ENCODE measurements at regions not wholly inside any gene's neighbourhood (a gene's known extent, or its start where the extent isn't known, plus 50 kb on each side); places are given as distances from the start of the nearest gene placed in this dataset.

DNA sequence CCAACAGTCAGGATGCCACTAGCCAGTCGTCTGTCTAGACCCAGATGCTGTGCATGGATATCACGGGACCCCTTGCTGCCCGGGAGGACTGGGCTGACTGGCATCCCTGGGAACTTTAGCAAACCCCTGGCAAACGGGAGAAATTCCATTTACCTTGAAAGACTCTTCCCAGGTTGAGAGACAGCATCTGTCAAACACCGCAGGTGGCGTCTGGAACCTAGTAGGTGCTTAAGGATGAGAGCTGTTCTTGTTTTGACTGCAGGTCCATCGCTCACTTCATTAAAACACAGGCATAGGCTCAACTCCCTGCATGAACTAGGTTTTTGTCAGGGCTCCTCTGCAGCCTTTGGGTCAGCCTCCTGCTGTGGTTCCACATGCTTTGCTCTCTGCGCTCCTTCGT, 546.3 kb downstream of the BCL11B start:
- no peak for DNase-seq (ENCODE audit: insufficient read length, low spot score)
- FAIRE-seq = no peak
- TF ChIP-seq POLR2AphosphoS5 (IDR thresholded peaks at IDR 0.05; ENCODE audit: low read depth, low read length) (no peak), TAF1 (IDR thresholded peaks at IDR 0.05; ENCODE audit: low read depth, low read length) (no peak), POU2F2 (IDR thresholded peaks at IDR 0.05; ENCODE audit: low read depth, low read length) (no peak), POLR2A (IDR thresholded peaks at IDR 0.05; ENCODE audit: low read depth, low read length) (no peak), PAX5 (IDR thresholded peaks at IDR 0.05; ENCODE audit: insufficient read depth, low read length, severe bottlenecking) (no peak), SPI1 (IDR thresholded peaks at IDR 0.05; ENCODE audit: low read depth, low read length) (no peak)

DNA sequence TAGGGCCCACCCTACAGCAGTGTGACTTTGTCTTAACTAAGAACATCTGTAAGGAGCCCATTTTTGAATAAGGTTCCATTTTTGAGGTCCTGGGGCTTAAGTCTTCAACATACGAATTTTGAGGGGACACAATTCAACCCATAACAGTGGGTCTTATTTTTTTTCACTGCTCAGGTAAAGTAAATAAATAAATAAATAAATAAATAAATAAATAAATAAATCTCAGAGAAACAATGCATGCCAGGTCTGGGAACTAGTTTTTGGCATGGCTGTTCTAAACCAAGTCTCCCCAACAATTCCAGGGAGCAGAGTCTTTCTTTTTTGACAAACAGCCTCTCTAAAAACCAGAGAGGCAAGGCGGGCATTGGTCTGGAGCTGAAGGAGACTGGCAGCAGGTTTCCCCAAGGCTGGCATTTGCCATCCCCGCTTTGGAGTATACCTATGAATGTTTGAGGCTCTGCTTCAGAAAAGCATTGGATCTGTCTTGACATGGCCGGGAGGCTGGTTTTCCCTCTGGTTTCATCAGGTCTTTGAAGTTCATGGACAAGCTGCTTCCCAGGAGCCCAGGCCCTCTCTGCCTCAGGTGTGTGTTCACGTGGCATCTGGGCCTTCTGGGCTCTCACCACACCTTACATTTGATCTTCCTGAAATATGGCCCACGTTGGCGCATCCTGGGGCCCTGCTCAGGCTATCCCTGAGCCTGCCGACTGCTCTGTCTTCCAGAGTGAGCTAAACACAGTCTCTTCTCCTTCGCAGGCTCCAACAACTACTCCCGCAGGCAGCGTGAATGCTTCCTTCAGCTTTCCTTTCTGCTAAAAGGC, 545.2 kb downstream of the BCL11B start:
- FAIRE-seq (no peak), DNase-seq (ENCODE audit: insufficient read length, low spot score) (no peak)
- no peak for TF ChIP-seq POU2F2 (IDR thresholded peaks at IDR 0.05; ENCODE audit: low read depth, low read length)
- TF ChIP-seq POLR2AphosphoS5 (IDR thresholded peaks at IDR 0.05; ENCODE audit: low read depth, low read length) = no peak
- no peak for TF ChIP-seq PAX5 (IDR thresholded peaks at IDR 0.05; ENCODE audit: insufficient read depth, low read length, severe bottlenecking)
- no peak for TF ChIP-seq SPI1 (IDR thresholded peaks at IDR 0.05; ENCODE audit: low read depth, low read length)
- no peak for TF ChIP-seq TAF1 (IDR thresholded peaks at IDR 0.05; ENCODE audit: low read depth, low read length)
- TF ChIP-seq POLR2A (IDR thresholded peaks at IDR 0.05; ENCODE audit: low read depth, low read length) = no peak

DNA sequence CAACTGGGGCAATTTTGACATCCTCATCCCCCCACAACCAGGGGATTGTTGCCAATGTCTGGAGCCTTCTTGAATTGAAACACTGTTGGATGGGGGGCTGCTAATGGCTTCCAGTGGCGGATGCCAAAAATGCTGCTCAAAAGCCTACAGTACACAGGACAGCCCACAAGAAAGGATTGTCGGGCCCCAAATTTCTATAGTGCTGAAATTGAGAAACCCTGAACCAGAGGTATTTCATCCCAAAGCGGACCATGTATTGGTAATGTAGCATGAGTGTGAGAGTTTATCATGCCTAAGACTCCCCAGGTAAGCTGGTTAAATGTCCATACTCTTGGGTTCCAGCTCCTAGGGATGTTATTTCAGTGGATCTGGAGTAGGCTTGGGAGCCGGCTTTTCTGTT, 544.0 kb downstream of the BCL11B start:
- TF ChIP-seq TAF1 (IDR thresholded peaks at IDR 0.05; ENCODE audit: low read depth, low read length) = no peak
- TF ChIP-seq POLR2A (IDR thresholded peaks at IDR 0.05; ENCODE audit: low read depth, low read length) = no peak
- TF ChIP-seq SPI1 (IDR thresholded peaks at IDR 0.05; ENCODE audit: low read depth, low read length) = no peak
- TF ChIP-seq POU2F2 (IDR thresholded peaks at IDR 0.05; ENCODE audit: low read depth, low read length) = no peak
- no peak for TF ChIP-seq PAX5 (IDR thresholded peaks at IDR 0.05; ENCODE audit: insufficient read depth, low read length, severe bottlenecking)
- no peak for TF ChIP-seq POLR2AphosphoS5 (IDR thresholded peaks at IDR 0.05; ENCODE audit: low read depth, low read length)
- DNase-seq (ENCODE audit: insufficient read length, low spot score) (no peak), FAIRE-seq (no peak)

DNA sequence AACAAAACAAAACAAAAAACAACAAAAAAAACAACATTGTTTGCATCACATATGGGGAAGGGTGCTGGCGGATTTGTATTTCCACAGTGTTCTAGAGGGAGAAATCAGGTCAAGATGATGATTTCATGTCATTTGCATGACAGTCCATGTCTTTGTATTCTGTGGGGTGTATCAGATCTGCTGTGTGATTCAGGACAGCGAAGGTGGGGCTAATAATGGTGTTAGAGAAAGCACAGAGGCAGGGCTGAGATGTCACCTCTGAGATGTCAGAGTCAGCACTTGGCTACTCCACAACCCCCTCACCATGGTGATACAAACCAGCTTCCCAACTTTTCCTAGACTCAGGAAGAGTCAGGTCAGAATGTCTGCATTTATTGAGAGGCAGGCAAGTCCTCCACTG, 543.2 kb downstream of the BCL11B start:
- FAIRE-seq (no peak), DNase-seq (ENCODE audit: insufficient read length, low spot score) (no peak)
- TF ChIP-seq POLR2A (IDR thresholded peaks at IDR 0.05; ENCODE audit: low read depth, low read length) (no peak), SPI1 (IDR thresholded peaks at IDR 0.05; ENCODE audit: low read depth, low read length) (no peak), POLR2AphosphoS5 (IDR thresholded peaks at IDR 0.05; ENCODE audit: low read depth, low read length) (no peak), PAX5 (IDR thresholded peaks at IDR 0.05; ENCODE audit: insufficient read depth, low read length, severe bottlenecking) (no peak), POU2F2 (IDR thresholded peaks at IDR 0.05; ENCODE audit: low read depth, low read length) (no peak), TAF1 (IDR thresholded peaks at IDR 0.05; ENCODE audit: low read depth, low read length) (no peak)

DNA sequence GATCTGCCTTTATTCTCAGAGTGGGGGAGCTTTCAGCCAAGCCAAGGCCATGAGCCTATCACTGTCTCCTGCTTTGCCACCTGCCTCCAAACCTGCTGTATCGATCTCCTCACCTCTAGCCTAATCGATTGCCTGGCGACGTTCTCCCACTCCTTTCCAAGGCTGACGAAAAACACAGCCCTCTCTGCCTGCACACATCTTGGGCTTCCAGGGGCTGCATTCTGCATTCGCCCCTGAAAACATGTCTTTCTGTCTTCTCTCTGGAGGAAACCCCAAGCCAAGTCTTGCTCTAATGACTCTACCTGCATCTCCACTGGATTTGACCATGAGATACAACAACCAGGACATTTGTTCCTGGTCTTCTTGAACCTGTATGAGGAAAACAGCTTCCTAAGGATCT, 540.7 kb downstream of the BCL11B start:
- FAIRE-seq = no peak
- DNase-seq (ENCODE audit: insufficient read length, low spot score) = no peak
- TF ChIP-seq TAF1 (IDR thresholded peaks at IDR 0.05; ENCODE audit: low read depth, low read length) (no peak), POLR2A (IDR thresholded peaks at IDR 0.05; ENCODE audit: low read depth, low read length) (no peak), SPI1 (IDR thresholded peaks at IDR 0.05; ENCODE audit: low read depth, low read length) (no peak), POU2F2 (IDR thresholded peaks at IDR 0.05; ENCODE audit: low read depth, low read length) (no peak), POLR2AphosphoS5 (IDR thresholded peaks at IDR 0.05; ENCODE audit: low read depth, low read length) (no peak), PAX5 (IDR thresholded peaks at IDR 0.05; ENCODE audit: insufficient read depth, low read length, severe bottlenecking) (no peak)

DNA sequence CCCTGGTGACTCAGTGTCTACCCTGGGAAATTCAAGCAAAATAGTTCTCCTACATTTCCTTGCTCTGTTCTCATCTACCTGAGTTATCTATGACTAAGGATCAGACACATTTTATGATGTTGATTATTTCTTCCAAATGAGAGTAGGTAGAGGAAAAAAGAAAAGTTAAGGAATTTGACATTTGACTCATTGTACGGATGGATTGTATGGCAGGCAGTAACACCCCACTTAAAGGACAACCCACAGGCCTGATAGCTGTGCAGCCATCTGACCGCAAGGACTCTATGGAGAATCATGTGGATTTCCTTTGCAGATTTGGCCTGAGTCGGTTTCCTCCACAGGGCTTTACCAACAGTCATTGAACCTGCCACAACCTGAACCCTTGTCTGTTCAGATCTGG, 540.3 kb downstream of the BCL11B start:
- no peak for FAIRE-seq
- TF ChIP-seq POLR2A (IDR thresholded peaks at IDR 0.05; ENCODE audit: low read depth, low read length) = no peak
- TF ChIP-seq POLR2AphosphoS5 (IDR thresholded peaks at IDR 0.05; ENCODE audit: low read depth, low read length) = no peak
- TF ChIP-seq PAX5 (IDR thresholded peaks at IDR 0.05; ENCODE audit: insufficient read depth, low read length, severe bottlenecking) = no peak
- TF ChIP-seq POU2F2 (IDR thresholded peaks at IDR 0.05; ENCODE audit: low read depth, low read length) = no peak
- no peak for TF ChIP-seq TAF1 (IDR thresholded peaks at IDR 0.05; ENCODE audit: low read depth, low read length)
- no peak for TF ChIP-seq SPI1 (IDR thresholded peaks at IDR 0.05; ENCODE audit: low read depth, low read length)

DNA sequence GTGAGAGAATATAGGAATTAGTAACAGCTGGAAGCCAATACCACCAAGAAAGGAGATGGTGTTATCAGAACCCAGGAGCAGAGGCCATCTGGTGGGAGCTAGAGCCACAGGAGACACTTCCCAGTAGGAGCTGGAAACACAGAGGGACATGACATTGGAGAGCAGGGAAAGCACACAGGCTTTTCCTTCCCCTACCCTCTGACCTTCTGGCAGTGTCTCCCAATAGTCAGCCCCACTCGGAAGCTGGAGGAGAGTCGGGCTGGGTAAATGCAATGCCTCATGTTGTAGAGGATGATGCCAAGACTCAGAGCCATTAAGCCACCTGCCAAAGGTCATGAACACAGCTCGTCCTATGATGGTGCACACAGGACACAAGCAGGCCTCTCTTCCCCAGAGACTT, 538.5 kb downstream of the BCL11B start:
- TF ChIP-seq POLR2A (IDR thresholded peaks at IDR 0.05; ENCODE audit: low read depth, low read length) = no peak
- TF ChIP-seq PAX5 (IDR thresholded peaks at IDR 0.05; ENCODE audit: insufficient read depth, low read length, severe bottlenecking) = no peak
- no peak for TF ChIP-seq SPI1 (IDR thresholded peaks at IDR 0.05; ENCODE audit: low read depth, low read length)
- TF ChIP-seq TAF1 (IDR thresholded peaks at IDR 0.05; ENCODE audit: low read depth, low read length) = no peak
- TF ChIP-seq POLR2AphosphoS5 (IDR thresholded peaks at IDR 0.05; ENCODE audit: low read depth, low read length) = no peak
- TF ChIP-seq POU2F2 (IDR thresholded peaks at IDR 0.05; ENCODE audit: low read depth, low read length) = no peak
- DNase-seq (ENCODE audit: insufficient read length, low spot score) (no peak), FAIRE-seq (no peak)

More for the DNA sequence above, 540.3 kb downstream of the BCL11B start:
- no peak for DNase-seq (ENCODE audit: insufficient read length, low spot score)

DNA sequence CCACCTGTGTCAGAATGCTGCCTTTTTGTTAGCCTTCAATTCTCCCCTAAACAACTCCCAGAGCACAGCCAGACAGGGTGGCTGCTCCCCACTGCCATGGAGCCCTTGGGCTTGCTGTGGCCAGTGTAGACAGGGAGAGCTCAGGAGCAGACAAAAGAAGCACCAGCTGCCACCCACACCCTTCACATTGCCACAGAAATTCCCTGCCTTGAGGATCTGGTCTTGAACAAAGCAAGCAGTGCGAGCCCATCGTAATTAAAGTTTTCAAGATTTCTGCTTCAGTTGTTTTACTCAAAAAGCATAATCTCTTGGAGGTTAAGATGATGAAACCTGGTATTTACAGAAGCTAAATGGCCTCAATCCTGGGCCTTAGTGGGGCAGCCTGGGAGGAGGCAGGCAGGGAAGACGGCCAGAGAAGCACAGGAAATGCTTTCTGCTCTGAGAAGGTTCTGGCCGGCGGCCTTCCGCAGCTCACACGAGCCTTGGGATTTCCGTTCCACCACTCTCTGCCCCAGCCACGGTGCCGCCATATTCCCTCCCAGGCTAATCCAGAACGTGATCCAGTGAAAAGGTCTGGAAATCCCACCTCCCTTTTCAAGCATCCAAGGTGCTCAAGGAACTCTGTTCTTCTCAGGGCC, 535.2 kb downstream of the BCL11B start:
- no peak for TF ChIP-seq SPI1 (IDR thresholded peaks at IDR 0.05; ENCODE audit: low read depth, low read length)
- TF ChIP-seq TAF1 (IDR thresholded peaks at IDR 0.05; ENCODE audit: low read depth, low read length) = no peak
- no peak for TF ChIP-seq POU2F2 (IDR thresholded peaks at IDR 0.05; ENCODE audit: low read depth, low read length)
- TF ChIP-seq POLR2AphosphoS5 (IDR thresholded peaks at IDR 0.05; ENCODE audit: low read depth, low read length) = no peak
- no peak for TF ChIP-seq PAX5 (IDR thresholded peaks at IDR 0.05; ENCODE audit: insufficient read depth, low read length, severe bottlenecking)
- TF ChIP-seq POLR2A (IDR thresholded peaks at IDR 0.05; ENCODE audit: low read depth, low read length) = no peak
- DNase-seq (ENCODE audit: insufficient read length, low spot score) (no peak), FAIRE-seq (no peak)

DNA sequence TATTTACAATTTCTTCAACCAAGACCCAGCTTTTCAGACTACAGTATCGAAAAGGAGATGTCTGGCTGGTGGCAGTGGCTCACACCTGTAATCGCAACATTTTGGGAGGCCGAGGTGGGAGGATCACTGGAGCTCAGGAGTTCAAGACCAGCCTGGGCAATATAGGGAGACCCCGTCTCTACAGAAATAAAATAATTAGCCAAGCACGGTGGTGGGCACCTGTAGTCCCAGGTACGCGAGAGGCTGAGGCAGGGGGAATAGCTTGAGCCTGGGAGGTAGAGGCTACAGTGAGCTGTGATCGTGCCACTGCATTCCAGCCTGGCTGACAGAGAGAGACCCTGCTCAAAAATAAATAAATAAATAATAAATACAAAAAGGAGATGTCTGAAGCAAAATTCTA, 530.5 kb downstream of the BCL11B start:
- DNase-seq (ENCODE audit: insufficient read length, low spot score) = no peak
- no peak for FAIRE-seq
- TF ChIP-seq POU2F2 (IDR thresholded peaks at IDR 0.05; ENCODE audit: low read depth, low read length) (no peak), POLR2AphosphoS5 (IDR thresholded peaks at IDR 0.05; ENCODE audit: low read depth, low read length) (no peak), TAF1 (IDR thresholded peaks at IDR 0.05; ENCODE audit: low read depth, low read length) (no peak), POLR2A (IDR thresholded peaks at IDR 0.05; ENCODE audit: low read depth, low read length) (no peak), SPI1 (IDR thresholded peaks at IDR 0.05; ENCODE audit: low read depth, low read length) (no peak)

All from GM12891 (cell line).